ENCODE measurements at regions not wholly inside any gene's neighbourhood (a gene's known extent, or its start where the extent isn't known, plus 50 kb on each side); places are given as distances from the start of the nearest gene placed in this dataset.
A peak's percentile ranks its signal among the peaks of the same experiment; 100 is the strongest.

DNA sequence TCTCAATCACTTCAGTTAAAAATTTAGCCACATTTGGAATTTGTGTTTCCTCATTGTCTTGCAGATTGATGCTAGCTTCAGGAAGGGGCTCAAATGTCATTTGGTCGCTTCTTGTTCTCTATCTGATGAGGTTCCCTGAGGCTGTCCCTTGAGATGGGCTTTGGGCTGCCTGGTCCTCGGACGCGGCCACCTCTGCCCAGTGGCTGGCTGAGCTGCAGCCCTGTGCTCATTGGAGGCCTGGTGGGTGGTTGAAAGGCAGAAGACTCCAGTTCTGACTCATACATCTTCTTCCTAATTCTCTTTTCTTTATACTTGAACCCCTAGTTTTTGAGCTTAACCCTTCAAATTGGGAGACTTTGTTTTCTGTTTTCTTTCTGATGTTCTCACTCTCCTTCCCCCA lies 78.8 kb upstream of the NTRK2 start:
- no peak for DNase-seq (ENCODE audit: low read depth)
- no peak overlapping the region for H3K4me3 ChIP-seq (ENCODE audit: low read depth, low read length)
- TF ChIP-seq, protein P1, sequence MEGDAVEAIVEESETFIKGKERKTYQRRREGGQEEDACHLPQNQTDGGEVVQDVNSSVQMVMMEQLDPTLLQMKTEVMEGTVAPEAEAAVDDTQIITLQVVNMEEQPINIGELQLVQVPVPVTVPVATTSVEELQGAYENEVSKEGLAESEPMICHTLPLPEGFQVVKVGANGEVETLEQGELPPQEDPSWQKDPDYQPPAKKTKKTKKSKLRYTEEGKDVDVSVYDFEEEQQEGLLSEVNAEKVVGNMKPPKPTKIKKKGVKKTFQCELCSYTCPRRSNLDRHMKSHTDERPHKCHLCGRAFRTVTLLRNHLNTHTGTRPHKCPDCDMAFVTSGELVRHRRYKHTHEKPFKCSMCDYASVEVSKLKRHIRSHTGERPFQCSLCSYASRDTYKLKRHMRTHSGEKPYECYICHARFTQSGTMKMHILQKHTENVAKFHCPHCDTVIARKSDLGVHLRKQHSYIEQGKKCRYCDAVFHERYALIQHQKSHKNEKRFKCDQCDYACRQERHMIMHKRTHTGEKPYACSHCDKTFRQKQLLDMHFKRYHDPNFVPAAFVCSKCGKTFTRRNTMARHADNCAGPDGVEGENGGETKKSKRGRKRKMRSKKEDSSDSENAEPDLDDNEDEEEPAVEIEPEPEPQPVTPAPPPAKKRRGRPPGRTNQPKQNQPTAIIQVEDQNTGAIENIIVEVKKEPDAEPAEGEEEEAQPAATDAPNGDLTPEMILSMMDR (IDR thresholded peaks at IDR 0.05; ENCODE audit: low read depth, low read length, missing control alignments), result no peak

DNA sequence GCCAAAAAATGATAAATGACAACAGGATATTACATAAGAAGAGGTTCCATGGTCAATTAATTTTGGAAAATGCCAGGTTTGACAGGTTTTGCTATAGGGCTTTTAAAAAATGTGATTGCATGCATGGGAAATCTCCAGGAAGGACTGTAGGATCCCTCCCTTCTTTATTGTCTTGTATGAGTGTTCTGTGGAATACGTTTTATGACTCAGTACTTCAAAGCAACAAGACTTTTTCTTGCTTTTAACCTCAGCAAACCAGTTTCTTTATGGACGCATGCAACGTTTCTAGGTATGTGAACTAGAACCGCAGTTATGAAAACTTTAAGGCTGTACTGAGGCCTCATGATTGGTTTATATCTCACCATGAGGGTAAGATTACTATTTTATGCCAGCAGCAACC lies 76.6 kb upstream of the NTRK2 start:
- TF ChIP-seq, protein P1 (IDR thresholded peaks at IDR 0.05; ENCODE audit: low read depth, low read length, missing control alignments), result no peak
- H3K4me3 ChIP-seq (ENCODE audit: low read depth, low read length), result no peak overlapping the region
- DNase-seq (ENCODE audit: low read depth), result no peak

DNA sequence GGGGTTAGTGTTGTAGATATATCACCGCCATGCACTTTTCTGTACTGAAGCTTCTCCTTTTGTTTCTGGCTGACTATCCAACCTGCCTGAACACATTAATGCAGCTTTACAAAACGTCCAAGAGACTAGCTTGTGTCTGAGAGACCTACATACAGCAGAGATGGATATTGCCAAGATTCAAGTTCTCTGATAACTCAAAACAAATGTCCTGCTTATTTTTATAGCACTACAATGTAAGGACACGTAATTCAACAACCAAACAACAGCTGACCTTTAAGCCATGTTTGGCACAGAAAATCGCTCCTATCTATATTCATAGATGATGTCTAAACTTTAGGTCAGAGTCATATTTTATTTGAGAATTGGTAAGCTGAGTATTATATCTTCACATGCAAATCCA lies 76.2 kb upstream of the NTRK2 start:
- DNase-seq (ENCODE audit: low read depth), result no peak
- H3K4me3 ChIP-seq (ENCODE audit: low read depth, low read length), result no peak overlapping the region
- TF ChIP-seq, protein P1 (IDR thresholded peaks at IDR 0.05; ENCODE audit: low read depth, low read length, missing control alignments), result no peak

DNA sequence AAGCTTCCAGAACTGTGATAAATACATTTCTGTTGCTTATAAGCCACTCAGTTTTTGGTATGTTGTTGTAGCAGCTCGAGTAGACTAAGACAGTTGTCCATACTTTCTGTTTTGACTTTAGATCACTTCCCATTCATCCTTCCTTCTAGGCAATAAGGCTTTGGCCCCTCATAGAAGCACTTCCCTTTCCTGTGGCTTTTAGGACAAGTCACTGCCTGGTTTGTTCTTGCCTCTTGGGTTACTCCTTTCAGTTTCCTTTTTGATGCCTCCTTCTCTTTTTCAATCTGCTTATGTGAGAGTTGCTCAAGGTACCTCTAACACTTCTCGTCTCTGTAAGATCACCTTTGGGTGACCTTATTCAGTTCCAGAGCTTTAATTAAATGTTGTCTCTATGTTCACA lies 72.4 kb upstream of the NTRK2 start:
- DNase-seq (ENCODE audit: low read depth), result peak; percentile 51
- no peak overlapping the region for H3K4me3 ChIP-seq (ENCODE audit: low read depth, low read length)
- TF ChIP-seq, protein P1 (IDR thresholded peaks at IDR 0.05; ENCODE audit: low read depth, low read length, missing control alignments), result no peak

DNA sequence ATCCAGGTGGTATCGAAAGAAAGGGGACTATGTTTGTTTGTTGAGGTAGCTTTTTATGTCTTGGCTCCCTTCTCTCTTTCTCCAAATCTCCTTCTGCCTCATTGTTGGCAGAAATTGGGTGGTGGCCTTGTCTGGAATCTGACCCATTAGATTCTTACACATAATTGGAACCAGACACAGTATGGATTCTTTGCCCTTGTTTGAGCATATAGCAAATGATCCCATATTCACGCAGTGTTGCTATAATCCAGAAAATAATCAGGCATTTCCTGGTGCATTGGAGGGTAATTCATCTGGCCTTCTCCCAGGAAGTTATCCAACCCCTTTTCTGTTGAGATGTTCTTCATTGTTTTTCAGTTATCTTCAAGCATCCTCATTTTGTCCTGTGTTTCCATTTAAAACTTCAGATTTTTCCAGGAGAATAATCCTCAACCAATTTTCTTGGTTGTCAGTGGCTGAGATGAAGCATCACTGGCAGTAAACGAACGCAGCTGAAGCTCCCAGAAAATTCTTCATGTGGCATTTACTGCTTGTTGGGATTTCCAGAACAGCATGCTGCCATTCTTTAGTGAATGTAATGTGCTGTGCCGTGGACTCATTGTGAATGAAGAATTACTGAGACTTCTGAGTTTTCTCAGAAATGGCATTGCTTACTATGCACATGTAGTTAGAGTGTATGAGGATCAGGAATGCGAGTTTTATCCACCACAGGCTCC lies 70.5 kb upstream of the NTRK2 start:
- TF ChIP-seq, protein P1 (IDR thresholded peaks at IDR 0.05; ENCODE audit: low read depth, low read length, missing control alignments), result no peak
- no peak for DNase-seq (ENCODE audit: low read depth)
- no peak overlapping the region for H3K4me3 ChIP-seq (ENCODE audit: low read depth, low read length)

DNA sequence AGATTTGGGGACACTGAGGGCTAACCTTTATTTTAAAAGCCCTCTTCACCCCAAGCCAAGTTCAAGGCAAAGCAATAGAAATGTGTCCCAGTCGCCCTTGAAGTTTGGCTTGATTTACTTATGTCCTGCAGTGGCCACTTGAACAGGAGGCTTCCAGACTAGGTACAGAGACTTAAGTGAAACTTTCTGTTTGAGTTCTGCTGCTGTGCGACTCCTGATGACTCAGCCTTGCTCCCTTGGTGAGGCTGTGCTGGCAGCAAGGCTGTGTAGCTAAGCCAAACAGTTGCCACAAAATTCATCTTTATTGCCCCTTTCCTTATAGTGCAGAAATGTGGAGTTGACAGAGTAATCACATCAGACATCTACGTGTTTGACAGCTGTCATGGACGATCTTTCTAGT lies 68.8 kb upstream of the NTRK2 start:
- DNase-seq (ENCODE audit: low read depth), result no peak
- H3K4me3 ChIP-seq (ENCODE audit: low read depth, low read length), result no peak overlapping the region
- TF ChIP-seq, protein P1 (IDR thresholded peaks at IDR 0.05; ENCODE audit: low read depth, low read length, missing control alignments), result no peak

DNA sequence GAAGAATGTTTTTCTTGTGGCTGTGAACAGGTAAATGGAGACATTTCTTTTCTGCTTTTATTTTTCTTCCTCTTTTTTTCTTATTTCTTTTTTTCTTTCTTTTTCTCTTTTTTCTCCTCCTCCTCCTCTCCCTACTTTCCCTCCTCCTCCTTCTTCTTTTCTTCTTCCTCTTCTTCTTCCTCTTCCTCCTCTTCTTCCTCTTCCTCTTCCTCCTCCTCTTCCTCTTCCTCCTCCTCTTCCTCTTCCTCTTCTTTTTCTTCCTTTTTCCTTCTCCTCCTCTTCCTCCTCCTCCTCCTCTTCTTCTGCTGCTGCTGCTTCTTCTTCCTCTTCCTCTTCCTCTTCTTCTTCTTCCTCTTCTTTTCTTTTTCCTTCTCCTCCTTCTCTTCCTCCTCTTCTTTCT lies 65.3 kb upstream of the NTRK2 start:
- TF ChIP-seq, protein P1 (IDR thresholded peaks at IDR 0.05; ENCODE audit: low read depth, low read length, missing control alignments), result no peak
- no peak overlapping the region for H3K4me3 ChIP-seq (ENCODE audit: low read depth, low read length)
- DNase-seq (ENCODE audit: low read depth), result no peak

Measured in GM12864 (cell line).